Neural cell (in vitro differentiated cells): ENCODE measurements at regions not wholly inside any gene's neighbourhood (a gene's known extent, or its start where the extent isn't known, plus 50 kb on each side); places are given as distances from the start of the nearest gene placed in this dataset.

Experiments used
- H2AFZ ChIP-seq: fragments of 200-600, 300-800 bp; sonication (generic), shearing (Covaris generic); 2 replicates; pipeline ENCODE4 v1.6.0; 2014; ENCODE audit warnings: low read depth, mild to moderate bottlenecking, antibody characterized with exemption, low read length, moderate library complexity
- H3F3A ChIP-seq: fragments of 200-600 bp; shearing (Covaris generic); 2 replicates; pipeline ENCODE4 v1.6.1; 2016; ENCODE audit warnings: mild to moderate bottlenecking, moderate library complexity, mixed read lengths, antibody characterized with exemption, low read length; ENCODE audit not compliant: insufficient read depth, poor library complexity, severe bottlenecking
- H3K27ac ChIP-seq: fragments of 200-600, 300-800 bp; sonication (generic), shearing (Covaris generic); 2 replicates; pipeline ENCODE4 v1.5.1; 2014; ENCODE audit warnings: mild to moderate bottlenecking, low read length, moderate library complexity
- H3K27me3 ChIP-seq: fragments of 300-800, 200-600 bp; sonication (generic), shearing (Covaris generic); 2 replicates; pipeline ENCODE4 v1.6.0; 2014; ENCODE audit warnings: mild to moderate bottlenecking, low read depth, low read length, moderate library complexity; ENCODE audit not compliant: insufficient read depth
- H3K36me3 ChIP-seq: fragments of 300-800, 200-600 bp; sonication (generic), shearing (Covaris generic); 2 replicates; pipeline ENCODE4 v1.5.1; 2014; ENCODE audit warnings: mild to moderate bottlenecking, antibody characterized with exemption, low read length, moderate library complexity; ENCODE audit not compliant: insufficient read depth
- H3K4me2 ChIP-seq: fragments of 300-800, 200-600 bp; sonication (generic), shearing (Covaris generic); 2 replicates; pipeline ENCODE4 v1.6.0; 2014; ENCODE audit warnings: mild to moderate bottlenecking, low read length
- H3K4me3 ChIP-seq: fragments of 300-800, 200-600 bp; sonication (generic), shearing (Covaris generic); 2 replicates; pipeline ENCODE4 v1.5.1; 2014; ENCODE audit warnings: mild to moderate bottlenecking, low read length, moderate library complexity
- H3K79me2 ChIP-seq: fragments of 200-600 bp; shearing (Covaris generic); replicated peaks from 2 replicates; pipeline ENCODE4 v1.6.0; 2014; ENCODE audit warnings: mild to moderate bottlenecking, low read length, moderate library complexity; ENCODE audit not compliant: insufficient read depth
- H3K9ac ChIP-seq: fragments of 300-800, 200-600 bp; sonication (generic), shearing (Covaris generic); 2 replicates; pipeline ENCODE4 v1.6.1; 2016; ENCODE audit warnings: mild to moderate bottlenecking, low read length, mixed read lengths
- H3K9me2 ChIP-seq: fragments of 200-600 bp; shearing (Covaris generic); 2 replicates; pipeline ENCODE4 v1.6.1; 2016; ENCODE audit warnings: mild to moderate bottlenecking, low read length, mixed read lengths; ENCODE audit not compliant: insufficient read depth
- H3K9me3 ChIP-seq: fragments of 200-600, 300-800 bp; sonication (generic), shearing (Covaris generic); 2 replicates; pipeline ENCODE4 v1.6.1; 2016; ENCODE audit warnings: mild to moderate bottlenecking, mixed run types, low read length, moderate library complexity, mixed read lengths
- H4K20me1 ChIP-seq: fragments of 200-600 bp; shearing (Covaris generic); 2 replicates; pipeline ENCODE4 v1.6.1; 2016; ENCODE audit warnings: mild to moderate bottlenecking, mixed run types; ENCODE audit not compliant: insufficient read depth
- CTCF ChIP-seq: fragments of 450-650 bp; IDR thresholded peaks from 2 replicates; pipeline ENCODE4 v1.5.1; 2014; ENCODE audit warnings: antibody characterized with exemption, mild to moderate bottlenecking, moderate library complexity; ENCODE audit not compliant: poor library complexity, severe bottlenecking
- EP300 ChIP-seq: fragments of 450-650 bp; conservative IDR thresholded peaks from 2 replicates; pipeline ENCODE4 v1.6.1; 2014; ENCODE audit warnings: antibody characterized with exemption, mild to moderate bottlenecking, moderate library complexity; ENCODE audit not compliant: poor library complexity, severe bottlenecking
- EZH2 ChIP-seq: fragments of 200-600, 300-800 bp; shearing (Covaris generic), sonication (generic); IDR thresholded peaks from 2 replicates; pipeline ENCODE4 v1.6.1; 2014; ENCODE audit warnings: antibody characterized with exemption, low read length, borderline replicate concordance, mild to moderate bottlenecking; ENCODE audit not compliant: insufficient read depth, poor library complexity, severe bottlenecking
- MXI1 ChIP-seq: fragments of 450-650 bp; conservative IDR thresholded peaks from 2 replicates; pipeline ENCODE4 v1.6.1; 2014; ENCODE audit warnings: antibody characterized with exemption, mild to moderate bottlenecking; ENCODE audit not compliant: poor library complexity, severe bottlenecking
- POLR2AphosphoS5 ChIP-seq: IDR thresholded peaks from 2 replicates; pipeline ENCODE4 v1.6.1; 2012
- RAD21 ChIP-seq: fragments of 450-650 bp; conservative IDR thresholded peaks from 2 replicates; pipeline ENCODE4 v1.6.1; 2014; ENCODE audit warnings: antibody characterized with exemption, mild to moderate bottlenecking, moderate library complexity
- SMC3 ChIP-seq: fragments of 450-650 bp; conservative IDR thresholded peaks from 2 replicates; pipeline ENCODE4 v1.6.1; 2014; ENCODE audit warnings: antibody characterized with exemption, mild to moderate bottlenecking, moderate library complexity; ENCODE audit not compliant: poor library complexity
- TAF1 ChIP-seq: IDR thresholded peaks from 2 replicates; pipeline ENCODE4 v1.6.1; 2012; ENCODE audit warnings: low read depth
- TF ChIP-seq, protein P1 (sequence below): IDR thresholded peaks from 2 replicates; pipeline ENCODE4 v1.6.1; 2012; ENCODE audit warnings: borderline replicate concordance

GRCh38 chr3:53969086-53969485 lies 77.4 kb upstream of the SELENOK start:
- no peaks in the 10 kb centered on the region for H3K27me3 ChIP-seq
- no peak for TF ChIP-seq EP300
- no peak for TF ChIP-seq MXI1
- TF ChIP-seq EZH2: no peak
- no peak for TF ChIP-seq RAD21
- TF ChIP-seq POLR2AphosphoS5: no peak
- TF ChIP-seq TAF1: no peak
- TF ChIP-seq, protein P1, sequence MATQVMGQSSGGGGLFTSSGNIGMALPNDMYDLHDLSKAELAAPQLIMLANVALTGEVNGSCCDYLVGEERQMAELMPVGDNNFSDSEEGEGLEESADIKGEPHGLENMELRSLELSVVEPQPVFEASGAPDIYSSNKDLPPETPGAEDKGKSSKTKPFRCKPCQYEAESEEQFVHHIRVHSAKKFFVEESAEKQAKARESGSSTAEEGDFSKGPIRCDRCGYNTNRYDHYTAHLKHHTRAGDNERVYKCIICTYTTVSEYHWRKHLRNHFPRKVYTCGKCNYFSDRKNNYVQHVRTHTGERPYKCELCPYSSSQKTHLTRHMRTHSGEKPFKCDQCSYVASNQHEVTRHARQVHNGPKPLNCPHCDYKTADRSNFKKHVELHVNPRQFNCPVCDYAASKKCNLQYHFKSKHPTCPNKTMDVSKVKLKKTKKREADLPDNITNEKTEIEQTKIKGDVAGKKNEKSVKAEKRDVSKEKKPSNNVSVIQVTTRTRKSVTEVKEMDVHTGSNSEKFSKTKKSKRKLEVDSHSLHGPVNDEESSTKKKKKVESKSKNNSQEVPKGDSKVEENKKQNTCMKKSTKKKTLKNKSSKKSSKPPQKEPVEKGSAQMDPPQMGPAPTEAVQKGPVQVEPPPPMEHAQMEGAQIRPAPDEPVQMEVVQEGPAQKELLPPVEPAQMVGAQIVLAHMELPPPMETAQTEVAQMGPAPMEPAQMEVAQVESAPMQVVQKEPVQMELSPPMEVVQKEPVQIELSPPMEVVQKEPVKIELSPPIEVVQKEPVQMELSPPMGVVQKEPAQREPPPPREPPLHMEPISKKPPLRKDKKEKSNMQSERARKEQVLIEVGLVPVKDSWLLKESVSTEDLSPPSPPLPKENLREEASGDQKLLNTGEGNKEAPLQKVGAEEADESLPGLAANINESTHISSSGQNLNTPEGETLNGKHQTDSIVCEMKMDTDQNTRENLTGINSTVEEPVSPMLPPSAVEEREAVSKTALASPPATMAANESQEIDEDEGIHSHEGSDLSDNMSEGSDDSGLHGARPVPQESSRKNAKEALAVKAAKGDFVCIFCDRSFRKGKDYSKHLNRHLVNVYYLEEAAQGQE: no peak
- TF ChIP-seq SMC3: no peak
- no peak for TF ChIP-seq CTCF
- H3K9ac ChIP-seq: no peak overlapping the region
- H3K27ac ChIP-seq: no peak overlapping the region
- no peak overlapping the region for H3K4me2 ChIP-seq
- no peaks in the 10 kb centered on the region for H3K9me3 ChIP-seq
- no peaks in the 10 kb centered on the region for H3K36me3 ChIP-seq
- H3F3A ChIP-seq: no peaks in the 10 kb centered on the region
- H4K20me1 ChIP-seq: no peaks in the 10 kb centered on the region
- H3K4me3 ChIP-seq: no peak overlapping the region
- no peaks in the 10 kb centered on the region for H3K9me2 ChIP-seq
- no peaks in the 10 kb centered on the region for H3K79me2 ChIP-seq
- no peak overlapping the region for H2AFZ ChIP-seq

GRCh38 chr3:53965291-53965690 lies 73.6 kb upstream of the SELENOK start:
- no peaks in the 10 kb centered on the region for H4K20me1 ChIP-seq
- H3K79me2 ChIP-seq: no peaks in the 10 kb centered on the region
- H3K9ac ChIP-seq: no peak overlapping the region
- no peaks in the 10 kb centered on the region for H3K36me3 ChIP-seq
- H2AFZ ChIP-seq: no peak overlapping the region
- TF ChIP-seq CTCF (no peak), TAF1 (no peak)
- no peaks in the 10 kb centered on the region for H3F3A ChIP-seq
- no peaks in the 10 kb centered on the region for H3K27me3 ChIP-seq
- no peak overlapping the region for H3K27ac ChIP-seq
- no peaks in the 10 kb centered on the region for H3K9me3 ChIP-seq
- H3K9me2 ChIP-seq: no peaks in the 10 kb centered on the region
- H3K4me2 ChIP-seq: no peak overlapping the region
- H3K4me3 ChIP-seq: no peak overlapping the region
